PC-9 (cell line): ENCODE measurements at regions not wholly inside any gene's neighbourhood (a gene's known extent, or its start where the extent isn't known, plus 50 kb on each side); places are given as distances from the start of the nearest gene placed in this dataset.

ENCODE experiments used
- BruUV-seq: library from RNA; stranded (reverse); fragments of 400-500 nt; replicated peaks from 2 replicates; lab custom pipeline; 2021; lab: Mats Ljungman, UMichigan
- CTCF ChIA-PET: fragments of 300-600 bp; sonication (Branson Sonifier 250); formaldehyde crosslinking; loops from one replicate; lab custom pipeline; 2022; ENCODE audit warnings: antibody characterized with exemption; lab: Charles Lee
- POLR2A ChIA-PET: fragments of 300-600 bp; sonication (Branson Sonifier 250); formaldehyde crosslinking; loops from one replicate; lab custom pipeline; 2022; ENCODE audit warnings: antibody characterized with exemption; ENCODE audit not compliant: unreplicated experiment; lab: Charles Lee
- DNase-seq, 2 experiments: peaks; one replicate each; pipeline versions ENCODE4 v3.0.0 to v3.0.0-alpha.2; 2015 to 2022; ENCODE audit warnings: mixed read lengths in 1 of 2
- H2AFZ ChIP-seq: fragments of 200-600 bp; sonication (generic); 2 replicates; pipeline ENCODE4 v1.8.1; 2017; ENCODE audit warnings: antibody characterized with exemption
- H3F3A ChIP-seq: fragments of 200-600 bp; sonication (generic); 2 replicates; pipeline ENCODE4 v1.8.1; 2017; ENCODE audit warnings: antibody characterized with exemption, mild to moderate bottlenecking, low read depth; ENCODE audit not compliant: insufficient read depth
- H3K27ac ChIP-seq: fragments of 200-600 bp; sonication (generic); 2 replicates; pipeline ENCODE4 v1.6.1; 2016; ENCODE audit warnings: mixed run types
- H3K27me3 ChIP-seq: fragments of 200-600 bp; sonication (generic); 2 replicates; pipeline ENCODE4 v1.6.1; 2016; ENCODE audit warnings: low read depth, mixed run types; ENCODE audit not compliant: insufficient read depth
- H3K36me3 ChIP-seq: fragments of 200-600 bp; sonication (generic); 2 replicates; pipeline ENCODE4 v1.6.1; 2016; ENCODE audit warnings: low read depth, mixed run types
- H3K4me1 ChIP-seq: fragments of 200-600 bp; sonication (generic); replicated peaks from 2 replicates; pipeline ENCODE4 v1.6.1; 2016; ENCODE audit warnings: mixed run types; ENCODE audit not compliant: insufficient read depth
- H3K4me2 ChIP-seq: fragments of 200-600 bp; sonication (generic); 2 replicates; pipeline ENCODE4 v1.6.1; 2017; ENCODE audit warnings: mixed run types
- H3K4me3 ChIP-seq: fragments of 200-600 bp; sonication (generic); 2 replicates; pipeline ENCODE4 v1.6.1; 2016; ENCODE audit warnings: mixed run types
- H3K79me2 ChIP-seq: fragments of 200-600 bp; sonication (generic); 2 replicates; pipeline ENCODE4 v1.6.1; 2017; ENCODE audit warnings: low read depth, mixed run types
- H3K9me2 ChIP-seq: fragments of 200-600 bp; sonication (generic); 2 replicates; pipeline ENCODE4 v1.8.1; 2017; ENCODE audit warnings: mild to moderate bottlenecking; ENCODE audit not compliant: insufficient read depth
- H3K9me3 ChIP-seq: fragments of 200-600 bp; sonication (generic); 2 replicates; pipeline ENCODE4 v1.8.1; 2016; ENCODE audit warnings: low read depth; ENCODE audit not compliant: insufficient read depth
- H4K20me1 ChIP-seq: fragments of 200-600 bp; sonication (generic); 2 replicates; pipeline ENCODE4 v1.8.1; 2017; ENCODE audit not compliant: insufficient read depth
- EZH2 ChIP-seq: fragments of 200-600 bp; sonication (generic); IDR thresholded peaks from 2 replicates; pipeline ENCODE4 v1.8.0; 2017; ENCODE audit warnings: antibody characterized with exemption, low read depth
- intact Hi-C: fragments of 100-400 bp; cut with micrococcal nuclease; formaldehyde crosslinking; loops from one replicate; pipeline ENCODE4 v1.10.0; 2022; ENCODE audit not compliant: unreplicated experiment
- TF ChIP-seq, protein P1 (sequence below): fragments of 200-600 bp; sonication (generic); conservative IDR thresholded peaks from 2 replicates; pipeline ENCODE4 v1.6.1; 2017; ENCODE audit warnings: mixed run types, antibody characterized with exemption, mild to moderate bottlenecking, moderate library complexity

DNA sequence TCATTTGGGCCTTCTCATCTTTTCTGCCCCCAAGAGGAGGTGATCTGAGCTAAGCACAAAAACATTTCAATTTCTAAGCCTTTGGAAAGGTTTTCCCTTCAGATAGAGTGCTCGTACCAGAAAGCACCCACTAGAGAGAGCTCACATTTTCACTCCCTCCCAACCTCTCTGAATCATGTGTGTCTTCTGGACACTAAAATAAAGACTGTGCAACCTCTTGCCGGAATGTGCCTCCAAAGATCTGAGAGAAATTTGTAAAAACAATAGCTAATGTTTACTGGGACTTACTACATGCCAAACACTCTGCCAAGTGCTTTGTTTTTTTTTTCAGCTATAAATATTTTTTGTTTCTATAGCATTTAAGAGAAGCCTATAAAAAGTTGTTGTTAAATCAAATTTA lies 120.6 kb upstream of the LNX1 start:
- Histone ChIP-seq H3K4me1 (no peaks in the 10 kb centered on the region), H3F3A (no peaks in the 10 kb centered on the region), H3K79me2 (no peaks in the 10 kb centered on the region), H3K27me3 (no peaks in the 10 kb centered on the region), H3K9me3 (no peaks in the 10 kb centered on the region), H2AFZ (no peak overlapping the region), H3K27ac (no peak overlapping the region), H4K20me1 (no peaks in the 10 kb centered on the region), H3K36me3 (no peaks in the 10 kb centered on the region), H3K9me2 (no peaks in the 10 kb centered on the region), H3K4me3 (no peak overlapping the region), H3K4me2 (no peak overlapping the region)
- no peak for DNase-seq
- ChIA-PET POLR2A (no interaction called here), CTCF (no interaction called here)
- intact Hi-C loops: loop anchor here (10.0 kb wide), 1 partner anchor 487 kb away; no protein-coding TSS in a partner anchor
- no TSS peak for BruUV-seq
- no peak for TF ChIP-seq EZH2
- TF ChIP-seq, protein P1, sequence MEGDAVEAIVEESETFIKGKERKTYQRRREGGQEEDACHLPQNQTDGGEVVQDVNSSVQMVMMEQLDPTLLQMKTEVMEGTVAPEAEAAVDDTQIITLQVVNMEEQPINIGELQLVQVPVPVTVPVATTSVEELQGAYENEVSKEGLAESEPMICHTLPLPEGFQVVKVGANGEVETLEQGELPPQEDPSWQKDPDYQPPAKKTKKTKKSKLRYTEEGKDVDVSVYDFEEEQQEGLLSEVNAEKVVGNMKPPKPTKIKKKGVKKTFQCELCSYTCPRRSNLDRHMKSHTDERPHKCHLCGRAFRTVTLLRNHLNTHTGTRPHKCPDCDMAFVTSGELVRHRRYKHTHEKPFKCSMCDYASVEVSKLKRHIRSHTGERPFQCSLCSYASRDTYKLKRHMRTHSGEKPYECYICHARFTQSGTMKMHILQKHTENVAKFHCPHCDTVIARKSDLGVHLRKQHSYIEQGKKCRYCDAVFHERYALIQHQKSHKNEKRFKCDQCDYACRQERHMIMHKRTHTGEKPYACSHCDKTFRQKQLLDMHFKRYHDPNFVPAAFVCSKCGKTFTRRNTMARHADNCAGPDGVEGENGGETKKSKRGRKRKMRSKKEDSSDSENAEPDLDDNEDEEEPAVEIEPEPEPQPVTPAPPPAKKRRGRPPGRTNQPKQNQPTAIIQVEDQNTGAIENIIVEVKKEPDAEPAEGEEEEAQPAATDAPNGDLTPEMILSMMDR: no peak

DNA sequence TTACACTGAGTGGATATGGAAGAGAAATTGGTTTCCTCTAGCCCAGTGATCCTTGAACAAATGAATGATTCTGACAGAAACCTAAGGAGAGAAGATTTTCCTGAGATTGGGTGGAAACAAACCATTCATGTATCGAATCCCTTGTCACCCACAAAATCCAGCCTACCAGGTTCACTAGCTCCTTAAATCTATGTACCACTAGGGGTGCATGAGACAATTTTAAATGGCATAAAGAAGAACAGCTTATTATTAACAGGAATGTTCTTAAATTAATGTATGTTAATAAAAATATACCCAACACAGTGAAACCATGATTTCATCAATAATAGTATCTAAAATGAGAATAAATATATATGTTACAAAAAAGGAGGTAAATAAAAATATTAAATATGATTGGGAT lies 118.4 kb upstream of the LNX1 start:
- Histone ChIP-seq H3K79me2 (no peaks in the 10 kb centered on the region), H3K4me2 (no peak overlapping the region), H3F3A (no peaks in the 10 kb centered on the region), H3K27me3 (no peaks in the 10 kb centered on the region), H3K27ac (no peak overlapping the region), H3K4me3 (no peak overlapping the region), H2AFZ (no peak overlapping the region), H3K4me1 (no peaks in the 10 kb centered on the region), H4K20me1 (no peaks in the 10 kb centered on the region), H3K9me3 (no peaks in the 10 kb centered on the region), H3K36me3 (no peaks in the 10 kb centered on the region), H3K9me2 (no peaks in the 10 kb centered on the region)
- intact Hi-C loops: loop anchor here (5.0 to 10.0 kb wide), 2 partner anchors 485 to 523 kb away; no protein-coding TSS in a partner anchor
- TF ChIP-seq, protein P1: no peak
- TF ChIP-seq EZH2: no peak
- ChIA-PET CTCF (no interaction called here), POLR2A (interaction anchor here (0.7 kb wide), 1 partner anchor 91 kb away, joined by 3 read pairs; no protein-coding TSS in a partner anchor)
- no peak for DNase-seq
- no TSS peak for BruUV-seq

DNA sequence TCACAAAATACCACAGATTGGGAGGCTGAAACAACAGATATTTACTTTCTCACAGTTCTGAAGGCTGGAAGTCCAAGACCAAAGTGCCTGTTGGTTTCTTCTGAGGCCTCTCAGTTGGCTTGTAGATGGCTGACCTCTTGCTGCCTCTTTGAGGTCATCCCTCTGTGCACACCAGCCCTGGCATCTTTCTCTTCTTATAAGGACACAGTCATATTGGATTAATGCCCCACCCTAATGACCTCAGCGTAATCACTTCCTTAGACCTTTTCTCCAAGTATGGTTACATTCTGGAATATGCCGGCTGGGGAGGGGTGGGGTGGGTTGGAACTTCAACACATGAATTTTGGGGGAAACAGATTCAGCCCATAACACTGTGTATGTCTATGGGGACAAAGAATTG lies 116.2 kb upstream of the LNX1 start:
- Histone ChIP-seq H3K9me3 (no peaks in the 10 kb centered on the region), H2AFZ (no peak overlapping the region), H3K4me3 (no peak overlapping the region), H3K36me3 (no peaks in the 10 kb centered on the region), H3K79me2 (no peaks in the 10 kb centered on the region), H3F3A (no peaks in the 10 kb centered on the region), H3K27ac (no peak overlapping the region), H3K27me3 (no peaks in the 10 kb centered on the region), H3K9me2 (no peaks in the 10 kb centered on the region), H4K20me1 (no peaks in the 10 kb centered on the region), H3K4me1 (0 out of 2 replicates have a peak, but pooled peaks cover 7% of the 10 kb centered on the region), H3K4me2 (no peak overlapping the region)
- TF ChIP-seq EZH2: no peak
- TF ChIP-seq, protein P1: no peak
- intact Hi-C loops: loop anchor here (2.0 to 5.0 kb wide), 2 partner anchors 217 to 525 kb away; no protein-coding TSS in a partner anchor
- CTCF ChIA-PET: no interaction called here
- no peak for DNase-seq
- POLR2A ChIA-PET: no interaction called here
- no TSS peak for BruUV-seq
